ENCODE measurements at regions not wholly inside any gene's neighbourhood (a gene's known extent, or its start where the extent isn't known, plus 50 kb on each side); places are given as distances from the start of the nearest gene placed in this dataset.
A peak's percentile ranks its signal among the peaks of the same experiment; 100 is the strongest.

GRCh38 chr6:126628125-126628524 is 288.2 kb downstream of the CENPW start:
- H3K4me3 ChIP-seq (replicated peaks in 1 of 2; ENCODE audit: low read depth in 1 of 2, low read length in 2 of 2) = no peak overlapping the region
- H3K4me2 ChIP-seq (ENCODE audit: low read length) = no peak overlapping the region
- no peaks in the 10 kb centered on the region for H3K79me2 ChIP-seq (ENCODE audit: insufficient read depth, low read length)
- no peak for TF ChIP-seq JUND (IDR thresholded peaks at IDR 0.05)
- no peak for TF ChIP-seq SP1 (IDR thresholded peaks at IDR 0.05; ENCODE audit: low read depth)
- no peak for TF ChIP-seq CBX3 (IDR thresholded peaks at IDR 0.05; ENCODE audit: low read depth)
- peak in 2 of 3 experiments; percentile 25 to 36; a peak in 3 of 6 replicates for TF ChIP-seq CTCF (IDR thresholded peaks at IDR 0.05 in 2 of 3, conservative IDR thresholded peaks at IDR 0.05 in 1 of 3; ENCODE audit: borderline replicate concordance in 1 of 3, insufficient read depth in 1 of 3, low read depth in 2 of 3, low read length in 2 of 3)
- no peaks in the 10 kb centered on the region for H3K4me1 ChIP-seq (ENCODE audit: control insufficient read depth in 1 of 2, insufficient read depth in 2 of 2, low read length in 2 of 2)
- intact Hi-C loops (cut with micrococcal nuclease) = no loop called here
- ATAC-seq (peak; percentile 50), DNase-seq (ENCODE audit: low read depth, low spot score) (peak; percentile 4)
- no peaks in the 10 kb centered on the region for H4K20me1 ChIP-seq (ENCODE audit: insufficient read depth)
- H3K36me3 ChIP-seq (ENCODE audit: control insufficient read depth in 1 of 2, insufficient read depth in 2 of 2, low read length in 2 of 2) = no peaks in the 10 kb centered on the region
- ChIA-PET RAD21 (ENCODE audit: low non-redundant PET in 1 of 2, low total read pairs in 2 of 2, uncharacterized antibody in 2 of 2, unreplicated experiment in 2 of 2) (no interaction called here), POLR2A (no interaction called here), CTCF (interaction anchor here (0.8 kb wide), 1 partner anchor 177 kb away, joined by 3 read pairs; no protein-coding TSS in a partner anchor)
- no peak overlapping the region for H3K9ac ChIP-seq (ENCODE audit: low read length)
- no peaks in the 10 kb centered on the region for H3K9me3 ChIP-seq (ENCODE audit: control insufficient read depth in 1 of 2, insufficient read depth in 1 of 2, low read depth in 1 of 2, low read length in 2 of 2)
- no peak overlapping the region for H2AFZ ChIP-seq (ENCODE audit: low read depth, low read length, poor library complexity, severe bottlenecking)
- BruUV-seq (replicated peaks) = no TSS peak
- H3K27me3 ChIP-seq (ENCODE audit: insufficient read depth, low read length) = no peaks in the 10 kb centered on the region
- no peaks in the 10 kb centered on the region for H3K9me2 ChIP-seq (ENCODE audit: insufficient read depth)
- no peak overlapping the region for H3K27ac ChIP-seq (ENCODE audit: low read depth, low read length)

- no peaks in the 10 kb centered on the region for H4K20me1 ChIP-seq (ENCODE audit: insufficient read depth)
- H3K79me2 ChIP-seq (ENCODE audit: insufficient read depth, low read length) = no peaks in the 10 kb centered on the region
- H3K4me2 ChIP-seq (ENCODE audit: low read length) = no peak overlapping the region
- no peaks in the 10 kb centered on the region for H3K9me3 ChIP-seq (ENCODE audit: control insufficient read depth in 1 of 2, insufficient read depth in 1 of 2, low read depth in 1 of 2, low read length in 2 of 2)
- CTCF ChIA-PET = no interaction called here
- no peak for ATAC-seq
- RAD21 ChIA-PET (ENCODE audit: low non-redundant PET in 1 of 2, low total read pairs in 2 of 2, uncharacterized antibody in 2 of 2, unreplicated experiment in 2 of 2) = no interaction called here
- no peaks in the 10 kb centered on the region for H3K27me3 ChIP-seq (ENCODE audit: insufficient read depth, low read length)
- no peak for DNase-seq (ENCODE audit: low read depth, low spot score)
- no peak overlapping the region for H2AFZ ChIP-seq (ENCODE audit: low read depth, low read length, poor library complexity, severe bottlenecking)
- POLR2A ChIA-PET = no interaction called here
- no TSS peak for BruUV-seq (replicated peaks)
- no peaks in the 10 kb centered on the region for H3K9me2 ChIP-seq (ENCODE audit: insufficient read depth)
- H3K36me3 ChIP-seq (ENCODE audit: control insufficient read depth in 1 of 2, insufficient read depth in 2 of 2, low read length in 2 of 2) = no peaks in the 10 kb centered on the region
- no peak overlapping the region for H3K27ac ChIP-seq (ENCODE audit: low read depth, low read length)
- H3K4me1 ChIP-seq (ENCODE audit: control insufficient read depth in 1 of 2, insufficient read depth in 2 of 2, low read length in 2 of 2) = no peaks in the 10 kb centered on the region
- intact Hi-C loops (cut with micrococcal nuclease) = no loop called here
- H3K4me3 ChIP-seq (replicated peaks in 1 of 2; ENCODE audit: low read depth in 1 of 2, low read length in 2 of 2) = no peak overlapping the region
- H3K9ac ChIP-seq (ENCODE audit: low read length) = no peak overlapping the region
- TF ChIP-seq CEBPB (IDR thresholded peaks at IDR 0.05; ENCODE audit: low read depth) = no peak
- no peak for TF ChIP-seq REST (IDR thresholded peaks at IDR 0.05; ENCODE audit: low read depth)
- no peak for TF ChIP-seq CTCF (IDR thresholded peaks at IDR 0.05 in 2 of 3, conservative IDR thresholded peaks at IDR 0.05 in 1 of 3; ENCODE audit: borderline replicate concordance in 1 of 3, insufficient read depth in 1 of 3, low read depth in 2 of 3, low read length in 2 of 3)
- TF ChIP-seq POLR2AphosphoS5 (IDR thresholded peaks at IDR 0.05; ENCODE audit: low read depth, low read length) = no peak
- no peak for TF ChIP-seq YY1 (IDR thresholded peaks at IDR 0.05; ENCODE audit: extremely low read depth, insufficient replicate concordance, low read depth, low read length)
- TF ChIP-seq EZH2 (IDR thresholded peaks at IDR 0.05) = no peak
- no peak for TF ChIP-seq POLR2A (IDR thresholded peaks at IDR 0.05; ENCODE audit: borderline replicate concordance, extremely low read depth, insufficient read depth, insufficient read length)
- no peak for TF ChIP-seq MAX (IDR thresholded peaks at IDR 0.05)
- no peak for TF ChIP-seq CBX3 (IDR thresholded peaks at IDR 0.05; ENCODE audit: low read depth)
- no peak for TF ChIP-seq FOSL1 (IDR thresholded peaks at IDR 0.05; ENCODE audit: low read depth)
- TF ChIP-seq RAD21 (IDR thresholded peaks at IDR 0.05; ENCODE audit: low read depth) = no peak
- no peak for TF ChIP-seq SP1 (IDR thresholded peaks at IDR 0.05; ENCODE audit: low read depth)
Observed at GRCh38 chr6:126631363-126631762, 291.4 kb downstream of the CENPW start.
